Activated T-cell treated with anti-CD3 and anti-CD28 coated beads for 48 hours (primary cell): ENCODE measurements at regions not wholly inside any gene's neighbourhood (a gene's known extent, or its start where the extent isn't known, plus 50 kb on each side); places are given as distances from the start of the nearest gene placed in this dataset.
"Not testable (repeated sequence)": the region's sequence is repeated elsewhere in the genome, so short reads cannot be mapped to it uniquely, and the experiment has no call there.

Source experiments
- DNase-seq: peaks from one replicate; pipeline ENCODE4 v3.0.0-alpha.2; 2020; ENCODE audit warnings: low read depth

DNA sequence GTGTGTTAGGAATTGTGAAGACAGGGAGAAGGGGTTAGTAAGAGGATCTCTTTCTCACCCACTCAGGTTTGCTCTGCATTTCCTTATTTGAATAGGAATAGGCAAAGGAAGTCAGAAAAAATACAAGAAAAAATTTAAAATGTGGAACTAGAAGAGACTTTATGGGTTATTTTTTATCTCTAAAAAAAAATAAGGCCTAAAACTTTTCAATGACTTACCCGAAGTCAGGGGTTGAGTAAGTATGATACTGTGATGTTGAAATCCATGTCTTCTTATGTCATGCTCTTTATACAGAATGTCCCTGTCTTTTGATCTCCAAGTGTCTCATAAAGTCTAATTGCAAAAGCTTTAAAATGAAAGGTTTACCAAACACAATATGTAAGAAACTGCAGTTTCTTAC lies 148.3 kb upstream of the PIK3R1 start:
- DNase-seq: no peak

DNA sequence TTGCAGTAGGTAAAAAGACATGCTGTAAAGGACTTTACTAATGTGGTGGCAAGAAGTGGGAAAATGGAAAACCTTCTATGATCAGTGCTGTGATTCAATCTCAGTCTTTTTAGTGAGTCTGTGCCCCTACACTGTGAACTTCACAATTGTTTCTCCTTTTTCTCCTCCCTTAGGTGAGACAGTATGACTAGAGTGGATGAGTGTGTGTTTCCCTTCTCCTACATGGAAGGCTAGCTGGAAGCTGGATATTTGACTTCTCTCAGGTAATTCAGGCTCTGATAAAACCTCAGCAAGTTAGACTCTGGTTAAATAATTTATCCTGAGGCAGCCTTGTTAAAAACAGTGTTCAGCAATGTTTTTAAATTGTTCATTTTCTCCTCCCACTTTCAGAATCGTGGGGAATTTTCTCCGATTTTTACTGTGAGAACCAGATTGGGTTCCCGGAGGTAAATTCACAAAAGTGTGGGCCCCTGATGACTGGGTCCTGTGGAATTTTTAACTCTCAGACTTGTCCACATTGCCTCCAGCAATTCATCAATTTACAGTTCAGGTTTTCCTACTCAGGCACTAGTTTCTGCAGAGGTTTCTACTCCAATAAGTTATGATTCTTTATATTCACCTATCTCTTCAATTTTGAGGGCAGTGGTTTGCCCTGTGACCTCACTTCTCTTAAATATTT lies 149.1 kb upstream of the PIK3R1 start:
- no peak for DNase-seq

DNA sequence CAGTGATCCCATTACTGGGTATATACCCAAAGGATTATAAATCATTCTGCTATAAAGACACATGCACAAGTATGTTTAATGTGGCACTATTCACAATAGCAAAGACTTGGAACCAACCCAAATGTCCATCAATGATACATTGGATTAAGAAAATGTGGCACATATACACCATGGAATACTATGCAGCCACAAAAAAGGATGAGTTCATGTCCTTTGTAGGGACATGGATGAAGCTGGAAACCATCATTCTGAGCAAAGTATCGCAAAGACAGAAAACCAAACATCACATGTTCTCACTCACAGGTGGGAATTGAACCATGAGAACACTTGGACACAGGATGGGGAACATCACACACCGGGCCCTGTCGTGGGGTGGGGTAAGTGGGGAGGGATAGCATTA lies 150.2 kb upstream of the PIK3R1 start:
- DNase-seq: not testable (repeated sequence)

DNA sequence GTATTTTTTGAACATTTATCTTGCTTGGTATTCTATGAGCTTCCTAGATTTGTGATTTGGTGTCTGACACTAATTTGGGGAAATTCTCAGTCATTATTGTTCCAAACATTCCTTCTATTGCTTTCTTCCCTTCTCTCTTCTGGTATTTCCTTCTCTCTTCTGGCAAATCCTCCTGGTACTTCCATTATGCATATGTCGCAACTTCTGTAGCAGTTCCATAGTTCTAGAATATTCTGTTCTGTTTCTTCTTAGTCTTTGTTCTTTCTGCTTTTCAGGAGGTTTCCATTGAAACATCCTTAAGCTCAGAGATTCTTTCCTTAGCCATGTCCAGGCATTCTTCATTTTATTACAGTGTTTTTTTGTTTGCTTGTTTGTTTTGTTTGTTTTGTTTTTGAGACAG lies 155.2 kb upstream of the PIK3R1 start:
- no peak for DNase-seq

DNA sequence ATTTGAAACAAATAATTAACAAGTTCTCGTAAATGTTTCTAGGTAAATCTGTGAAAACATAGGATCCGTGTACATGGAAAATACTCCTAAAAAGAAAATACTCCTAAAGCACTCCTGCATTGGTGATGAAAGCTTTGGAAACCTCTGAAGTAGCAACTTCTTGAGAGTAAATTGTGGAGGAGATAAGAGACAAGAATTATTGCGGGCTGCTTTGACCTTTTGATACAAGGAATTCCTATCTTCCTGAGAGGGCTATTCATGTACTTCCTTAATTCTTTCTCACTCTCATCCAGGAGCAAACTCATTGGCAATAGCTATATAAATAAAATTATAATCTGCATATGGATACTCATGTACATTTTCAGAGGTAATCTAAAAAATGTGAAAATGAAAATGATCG lies 158.4 kb upstream of the PIK3R1 start:
- DNase-seq: no peak

DNA sequence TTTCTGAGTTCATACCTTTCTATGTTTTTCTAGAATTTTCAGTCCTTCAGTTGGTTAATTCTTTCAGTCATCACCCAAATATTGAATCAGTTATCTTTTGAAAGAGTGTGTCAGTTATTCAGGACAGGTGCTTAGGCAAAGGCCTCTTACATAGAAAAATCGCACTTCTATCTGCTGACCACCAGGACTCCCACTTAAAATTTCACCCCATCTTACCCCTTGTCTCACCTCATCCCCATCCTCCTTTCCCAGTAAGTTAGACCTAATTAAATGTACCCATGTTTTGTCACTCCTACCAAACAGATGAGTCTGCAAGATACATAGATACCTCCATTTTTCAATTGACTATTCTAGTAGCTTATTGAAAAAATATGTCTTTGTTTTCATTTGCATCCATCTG lies 159.9 kb upstream of the PIK3R1 start:
- no peak for DNase-seq

DNA sequence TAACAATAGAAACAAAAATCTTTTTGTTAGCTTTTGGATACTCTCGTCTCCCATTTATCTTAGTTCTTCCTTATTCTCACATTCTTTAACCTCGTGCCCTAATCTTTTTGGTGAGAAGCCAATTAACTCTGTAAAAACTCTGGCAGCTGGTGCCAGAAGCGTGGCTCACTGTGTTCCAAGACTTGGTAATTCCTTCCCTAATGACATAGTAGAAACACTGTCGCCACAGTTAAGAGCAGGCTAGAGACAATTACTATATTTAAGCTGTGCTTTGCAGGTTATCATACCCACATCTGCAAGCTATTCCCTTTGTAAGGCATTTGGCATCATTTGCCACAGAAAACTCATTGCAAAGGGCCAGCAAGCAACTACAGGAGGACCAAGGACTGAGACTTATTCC lies 160.9 kb upstream of the PIK3R1 start:
- no peak for DNase-seq

DNA sequence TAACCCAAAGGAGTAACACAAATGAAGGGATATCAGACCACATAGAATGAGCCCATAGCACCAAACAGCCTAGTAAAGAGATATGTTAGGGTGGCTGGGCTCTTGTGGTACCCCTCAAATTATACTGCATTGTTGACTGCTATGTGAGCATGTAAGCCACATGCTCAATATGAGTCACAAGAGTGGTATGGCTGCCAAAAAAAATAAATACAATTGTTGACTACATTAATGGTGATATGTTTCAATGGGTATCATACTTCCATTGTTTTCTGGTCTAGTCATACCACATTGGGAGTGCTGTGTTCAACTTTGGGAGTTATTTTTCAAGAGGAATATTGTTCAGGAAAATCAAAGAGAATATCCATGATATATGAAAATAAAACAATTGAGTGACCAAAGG lies 162.4 kb upstream of the PIK3R1 start:
- no peak for DNase-seq

DNA sequence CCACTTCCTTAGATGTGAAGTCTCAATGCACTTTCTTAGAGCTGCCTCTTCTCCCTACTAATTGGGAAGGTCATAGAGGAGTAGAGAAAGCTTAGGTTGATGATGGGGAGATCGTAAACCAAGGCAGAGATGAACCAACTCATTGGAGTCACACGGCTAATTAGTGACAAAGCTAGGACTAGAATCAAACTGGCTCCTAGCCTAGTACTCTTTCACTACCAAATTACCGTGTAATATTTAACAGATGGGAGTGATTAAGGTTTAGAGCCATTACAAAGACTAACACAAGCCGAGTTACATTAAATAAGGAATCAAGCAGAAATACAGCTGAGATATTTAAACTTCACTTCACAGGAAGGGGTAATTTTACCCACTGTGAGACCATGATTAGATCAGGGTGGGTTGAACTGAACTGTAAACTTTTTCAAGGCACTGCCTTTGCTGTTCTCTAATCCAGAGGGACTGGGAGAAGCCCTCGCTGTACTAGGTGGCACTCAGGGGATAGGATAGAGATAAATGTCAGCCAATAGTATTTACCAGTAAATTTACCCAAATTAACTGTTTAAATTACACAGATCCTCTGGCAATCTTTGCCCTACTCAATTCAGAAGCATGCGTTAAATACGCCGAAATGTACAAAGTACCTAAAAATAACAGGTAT lies 166.4 kb upstream of the PIK3R1 start:
- no peak for DNase-seq

DNA sequence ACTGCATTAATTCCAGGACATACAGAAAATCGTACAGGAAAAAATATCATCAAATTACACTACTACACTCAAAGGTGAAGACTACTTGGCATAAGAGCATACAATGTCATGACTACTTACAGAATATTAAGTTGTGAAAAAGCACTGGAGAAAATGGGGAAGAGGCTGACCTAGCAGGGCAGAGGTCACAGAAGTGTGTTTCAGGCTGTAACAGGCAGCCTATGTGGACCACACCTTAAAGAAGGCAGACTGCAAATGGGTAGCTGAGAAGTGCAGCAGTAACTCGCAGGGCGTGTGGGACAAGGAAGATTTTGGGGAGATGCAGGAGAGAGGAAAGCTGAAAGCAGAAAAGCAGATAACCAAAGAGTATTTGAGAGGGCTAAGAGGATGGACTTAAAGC lies 167.0 kb upstream of the PIK3R1 start:
- DNase-seq: no peak

DNA sequence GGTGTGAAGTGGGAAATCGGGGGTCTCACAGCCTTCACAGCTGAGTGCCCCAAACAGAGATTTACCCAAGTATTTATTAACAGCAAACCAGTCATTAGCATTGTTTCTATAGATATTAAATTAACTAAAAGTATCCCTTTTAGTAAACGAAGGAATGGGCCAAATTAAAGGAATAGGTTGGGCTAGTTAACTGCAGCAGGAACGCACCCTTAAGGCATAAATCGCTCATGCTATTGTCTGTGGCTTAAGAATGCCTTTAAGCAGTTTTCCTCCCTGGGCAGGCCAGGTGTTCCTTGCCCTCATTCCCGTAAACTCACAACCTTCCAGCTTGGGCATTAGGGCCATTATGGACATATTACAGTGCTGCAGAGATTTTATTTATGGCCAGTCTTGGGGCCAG lies 167.5 kb upstream of the PIK3R1 start:
- DNase-seq: not testable (repeated sequence)

DNA sequence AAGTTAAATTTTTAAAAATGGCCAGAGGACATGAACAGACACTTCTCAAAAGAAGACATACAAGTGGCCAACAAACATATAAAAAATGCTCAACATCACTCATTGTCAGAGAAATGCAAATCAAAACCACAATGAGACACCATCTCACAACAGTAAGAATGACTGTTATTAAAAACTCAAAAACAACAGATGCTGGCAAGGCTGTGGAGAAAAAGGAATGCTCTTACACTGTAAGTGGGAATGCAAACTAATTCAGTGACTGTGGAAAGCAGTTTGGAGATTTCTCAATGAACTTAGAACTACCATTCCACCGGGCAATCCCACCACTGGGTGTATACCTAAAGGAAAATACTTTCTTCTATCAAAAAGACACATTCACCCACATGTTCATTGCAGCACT lies 168.5 kb upstream of the PIK3R1 start:
- DNase-seq: no peak

DNA sequence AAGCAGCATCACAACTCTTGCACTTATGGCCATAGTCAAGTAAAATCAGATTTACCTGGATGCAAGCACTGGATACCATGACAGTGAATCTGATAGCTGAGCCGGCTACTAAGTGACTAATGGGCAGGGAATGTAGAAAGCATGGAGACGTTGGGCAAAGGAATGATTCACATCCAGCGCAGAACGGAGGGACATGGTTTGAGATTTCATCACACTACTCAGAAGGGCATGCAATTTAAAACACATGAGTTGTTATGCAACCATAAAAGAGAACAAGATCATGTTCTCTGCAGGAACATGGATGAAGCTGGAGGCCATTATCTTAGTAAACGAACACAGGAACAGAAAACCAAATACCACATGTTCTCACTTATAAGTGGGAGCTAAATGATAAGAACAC lies 169.1 kb upstream of the PIK3R1 start:
- no peak for DNase-seq

DNA sequence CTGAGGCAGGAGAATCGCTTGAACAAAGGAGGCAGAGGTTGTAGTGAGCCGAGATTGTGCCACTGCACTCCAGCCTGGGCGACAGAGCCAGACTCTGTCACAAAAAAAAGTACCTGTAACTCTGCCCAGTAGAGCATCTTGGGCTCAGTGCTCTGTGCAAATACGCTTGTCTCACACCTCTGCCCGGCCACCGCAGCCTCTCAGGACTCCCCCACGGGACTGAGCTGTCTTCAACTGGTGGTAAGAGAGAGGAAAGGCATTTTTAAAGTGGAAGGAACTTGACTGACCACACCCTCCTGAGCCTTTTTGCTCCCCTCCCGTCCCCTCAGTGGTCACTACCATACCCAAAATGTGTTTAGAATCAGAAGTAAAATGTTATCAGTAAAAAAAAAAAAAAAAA lies 174.3 kb upstream of the PIK3R1 start:
- DNase-seq: no peak

DNA sequence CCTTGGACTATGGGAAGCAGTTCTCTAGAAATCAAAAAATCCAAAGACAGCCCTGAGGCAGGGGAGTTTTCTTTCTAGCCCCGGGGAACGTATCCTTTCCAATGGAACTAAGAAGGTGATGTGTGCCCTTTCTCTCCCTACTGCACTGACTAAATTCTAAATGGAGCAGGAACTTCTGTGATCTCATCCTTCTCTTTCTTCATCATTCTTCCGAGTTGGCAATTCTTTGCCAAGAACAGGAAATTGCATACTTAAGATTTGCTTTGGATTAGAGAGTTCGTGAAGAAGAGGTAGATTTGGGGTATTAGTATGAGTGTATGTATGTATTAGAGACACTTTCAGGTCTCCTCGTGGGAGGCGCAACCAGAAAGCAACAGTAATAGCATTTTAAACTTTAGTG lies 178.0 kb upstream of the PIK3R1 start:
- no peak for DNase-seq

DNA sequence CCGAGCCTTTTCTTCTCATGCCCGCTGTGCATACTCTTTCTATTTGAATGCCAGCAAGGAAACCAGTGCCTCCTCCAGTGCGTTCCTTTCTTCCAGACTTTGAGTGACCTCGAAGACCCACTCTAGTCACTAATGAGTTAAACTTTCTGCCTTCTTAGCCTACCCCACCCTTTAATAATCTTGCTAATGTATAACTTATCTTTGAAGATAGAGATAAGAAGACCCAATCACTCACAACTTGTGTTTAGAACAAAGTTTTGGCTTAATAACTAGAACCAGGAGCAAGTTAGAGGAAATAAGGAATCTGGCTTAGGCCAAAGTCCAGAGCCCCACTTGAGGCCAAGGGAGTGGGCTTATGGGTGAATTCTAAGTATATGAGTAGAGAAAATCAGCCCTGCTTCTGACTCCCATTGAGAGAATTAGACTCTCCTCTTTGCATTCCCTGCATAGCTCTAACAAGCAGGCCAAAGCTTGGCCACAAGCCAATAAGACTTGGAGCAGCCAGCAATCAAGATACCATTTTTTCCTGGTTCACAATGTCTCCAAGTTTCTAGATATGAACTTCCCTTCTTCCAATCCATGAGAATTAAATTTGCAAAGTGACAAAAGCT lies 181.5 kb upstream of the PIK3R1 start:
- DNase-seq: no peak

DNA sequence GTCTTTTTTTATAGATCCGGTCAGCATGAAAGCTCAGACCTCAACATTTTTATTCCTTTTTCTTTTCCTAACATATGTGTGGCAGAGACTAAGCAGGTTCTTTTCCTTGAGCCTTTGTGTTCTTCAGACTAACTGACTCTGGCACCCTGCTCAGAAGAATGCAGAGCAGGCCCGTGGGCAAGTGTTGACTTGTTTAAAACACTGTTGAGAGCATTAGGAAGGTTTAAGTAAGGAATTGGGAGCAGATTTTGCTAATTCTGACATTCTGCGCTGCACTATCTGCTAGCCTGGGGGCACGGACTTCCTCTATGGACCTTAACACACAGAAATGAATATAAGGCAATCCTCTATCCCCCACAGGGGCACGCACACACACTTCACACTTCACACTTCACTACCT lies 182.5 kb upstream of the PIK3R1 start:
- no peak for DNase-seq

DNA sequence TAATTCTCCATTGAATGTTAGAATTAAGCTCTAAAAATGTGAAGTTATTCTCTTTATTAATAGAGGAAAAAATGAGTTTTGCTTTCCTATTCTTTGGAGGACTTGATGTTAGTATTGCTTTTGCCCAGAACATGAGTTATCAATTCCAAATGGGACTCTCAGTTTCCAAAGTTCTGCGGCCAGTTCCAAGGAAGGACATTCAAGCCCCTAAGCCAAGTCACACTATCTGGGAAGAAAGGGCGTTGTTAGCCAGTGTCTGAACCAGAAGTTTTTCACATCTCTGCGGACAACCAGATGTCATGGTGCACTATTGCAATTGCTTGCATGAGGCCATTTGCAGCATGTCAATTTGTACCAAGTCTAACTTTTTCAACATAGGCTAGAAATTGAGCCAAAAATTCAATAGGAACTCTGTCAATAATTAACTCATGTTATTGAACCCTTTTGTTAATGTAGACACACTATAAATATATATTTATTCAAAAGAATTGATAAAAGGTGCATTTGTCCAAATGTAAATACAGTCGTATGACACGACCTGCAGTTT lies 183.3 kb upstream of the PIK3R1 start:
- DNase-seq: no peak

DNA sequence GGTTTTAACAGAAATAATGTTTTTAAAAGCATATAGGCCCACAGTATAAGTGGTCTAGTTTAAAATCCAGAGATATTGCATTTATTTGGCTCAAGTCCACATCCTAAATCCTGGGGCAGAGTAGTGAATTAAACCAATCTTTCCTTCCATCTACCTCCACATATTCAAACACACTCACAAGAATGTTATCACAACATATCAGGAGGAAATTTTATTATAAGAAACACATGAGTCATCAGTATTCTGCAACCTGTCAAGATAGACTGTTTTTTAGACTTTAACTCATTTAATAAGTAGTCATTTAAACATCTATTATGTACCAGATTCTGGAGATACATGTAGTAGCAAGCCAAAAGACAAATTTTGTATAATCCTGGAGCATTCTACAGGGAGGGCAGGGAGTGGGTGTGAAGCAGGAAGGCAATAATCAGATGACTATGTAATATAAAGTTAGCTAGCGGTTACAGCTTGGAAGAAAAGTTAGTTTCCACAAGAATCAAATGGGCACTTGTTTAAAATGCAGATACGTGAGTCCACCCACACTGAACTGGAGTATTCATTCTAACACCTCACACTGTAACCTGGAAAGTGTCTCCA lies 187.3 kb upstream of the PIK3R1 start:
- DNase-seq: no peak

DNA sequence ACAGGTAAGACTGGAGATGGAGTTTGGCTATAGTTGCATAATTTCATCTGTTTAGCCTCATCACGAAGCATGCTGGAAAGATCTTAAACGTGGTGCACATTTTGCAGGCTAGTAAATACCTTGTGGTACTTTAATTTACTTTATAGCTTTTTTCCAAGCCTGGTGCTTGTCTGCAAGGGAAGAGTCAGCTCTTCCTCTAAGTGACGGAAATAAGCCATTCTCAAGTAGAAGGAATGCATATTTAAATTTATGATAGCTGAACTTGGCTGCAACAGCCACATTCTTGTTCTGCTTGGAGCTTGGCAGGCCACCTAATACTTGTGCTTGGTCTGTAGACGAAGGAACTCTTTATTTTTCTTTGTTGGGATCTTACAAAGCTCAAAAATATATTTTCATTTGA lies 188.0 kb upstream of the PIK3R1 start:
- no peak for DNase-seq

DNA sequence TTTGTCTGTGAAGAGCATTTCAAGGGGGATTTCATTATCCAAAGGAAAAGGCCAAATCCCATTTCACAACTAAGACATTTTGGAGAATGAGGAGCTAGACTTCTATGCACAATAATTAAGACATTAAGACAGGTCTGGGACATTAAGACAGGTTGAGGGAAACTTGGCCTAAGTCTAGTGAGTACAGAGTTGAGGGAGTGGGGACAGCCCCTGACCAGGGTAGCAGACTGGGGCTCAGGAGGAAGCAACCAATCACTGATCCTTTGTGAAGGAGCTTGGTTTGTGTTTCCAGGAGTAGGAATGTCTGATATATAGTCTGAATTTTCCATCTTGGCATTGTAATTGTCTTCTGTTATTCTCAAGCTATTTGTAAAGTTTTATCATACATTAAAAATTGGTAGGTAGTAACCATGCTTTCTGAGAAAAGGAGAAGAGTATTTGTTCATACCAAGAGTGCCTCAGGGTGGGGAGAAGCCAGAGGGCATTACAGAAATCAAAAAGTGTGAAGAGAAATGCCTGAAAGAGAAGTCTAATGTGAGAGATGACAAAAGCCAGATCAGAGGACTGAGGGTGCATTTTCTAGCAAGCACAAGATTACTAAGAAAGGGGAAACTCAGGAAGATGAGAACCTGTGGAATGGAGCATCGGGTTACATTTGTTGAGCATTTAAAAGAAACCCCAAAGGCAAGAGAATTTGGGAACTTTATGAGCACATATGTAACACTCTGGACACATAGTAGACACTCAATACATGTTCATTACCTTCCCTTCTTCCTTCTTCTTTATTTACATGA lies 189.3 kb upstream of the PIK3R1 start:
- DNase-seq: no peak

DNA sequence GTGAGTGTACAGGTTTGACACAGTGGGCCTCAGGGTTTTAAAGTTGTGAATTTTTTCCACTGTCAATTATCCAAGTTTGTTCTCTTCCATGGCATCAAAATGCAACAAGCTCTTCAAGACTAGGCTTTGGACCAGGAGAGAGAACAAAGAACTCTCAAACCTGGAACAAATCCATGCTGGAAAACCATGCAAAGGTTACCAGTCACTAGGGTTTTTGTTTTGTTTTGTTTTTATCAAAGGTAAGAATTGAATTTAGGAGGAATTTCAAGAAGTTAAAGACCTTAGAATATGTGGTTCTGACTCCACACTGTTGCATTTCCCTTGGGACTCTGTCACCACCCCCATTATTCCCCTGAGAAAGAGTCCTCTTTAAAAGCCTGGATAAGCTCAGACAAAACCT lies 191.1 kb upstream of the PIK3R1 start:
- no peak for DNase-seq
